ENCODE measurements at regions not wholly inside any gene's neighbourhood (a gene's known extent, or its start where the extent isn't known, plus 50 kb on each side); places are given as distances from the start of the nearest gene placed in this dataset.

DNA sequence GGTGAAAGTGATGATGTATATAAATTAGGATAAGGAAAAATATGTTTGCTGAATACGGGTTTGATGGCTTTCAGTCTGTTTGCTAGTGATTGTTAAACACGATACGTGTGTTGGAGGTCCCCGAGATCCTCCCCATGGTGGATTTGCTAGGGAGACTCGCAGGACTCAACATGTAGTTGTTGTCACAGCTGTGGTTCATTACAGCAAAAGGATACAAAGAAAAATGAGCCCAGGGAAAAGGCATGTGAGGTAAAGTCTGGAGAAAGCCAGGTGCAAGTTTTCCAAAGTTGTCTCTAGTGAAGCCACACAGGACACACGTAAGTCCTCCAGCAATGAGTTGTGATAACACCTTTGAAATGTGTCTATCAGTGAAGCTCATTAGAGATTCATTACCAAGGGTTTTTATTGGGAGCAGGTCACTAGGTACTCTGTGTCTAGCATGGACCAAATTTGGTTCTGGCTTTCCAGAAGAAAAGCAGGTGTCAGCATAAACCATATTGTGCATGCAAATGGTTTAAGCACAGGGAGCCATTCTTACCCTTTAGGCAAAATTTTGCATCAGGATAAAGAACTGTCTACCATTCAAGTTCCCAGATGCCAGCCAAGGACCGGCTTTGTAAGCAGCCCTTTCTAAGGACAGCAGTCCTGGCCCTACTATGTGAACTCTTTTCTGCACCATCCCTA lies 215.2 kb upstream of the WSCD1 start:
- DNase-seq (ENCODE audit: low read depth in 3 of 3, low spot score in 2 of 3) = no peak

DNA sequence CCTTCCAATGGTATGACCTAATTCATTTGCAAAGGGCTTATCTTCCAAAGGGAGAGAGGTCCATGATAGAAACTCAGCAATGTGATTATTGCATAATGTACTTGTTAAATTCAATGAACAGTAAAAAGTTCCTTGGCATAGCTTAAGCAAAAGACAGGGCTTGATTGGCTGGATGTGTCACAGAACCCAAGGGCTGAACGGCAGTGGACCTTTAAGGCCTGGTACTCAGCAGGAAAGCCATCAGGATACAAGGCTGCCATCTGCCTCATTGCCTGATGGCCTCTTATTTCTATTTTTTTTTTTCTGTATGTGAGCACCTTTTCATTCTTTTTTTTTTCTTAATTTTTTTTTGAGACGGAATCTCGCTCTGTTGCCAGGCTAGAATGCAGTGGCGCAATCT lies 208.9 kb upstream of the WSCD1 start:
- no peak for DNase-seq (ENCODE audit: low read depth in 3 of 3, low spot score in 2 of 3)

DNA sequence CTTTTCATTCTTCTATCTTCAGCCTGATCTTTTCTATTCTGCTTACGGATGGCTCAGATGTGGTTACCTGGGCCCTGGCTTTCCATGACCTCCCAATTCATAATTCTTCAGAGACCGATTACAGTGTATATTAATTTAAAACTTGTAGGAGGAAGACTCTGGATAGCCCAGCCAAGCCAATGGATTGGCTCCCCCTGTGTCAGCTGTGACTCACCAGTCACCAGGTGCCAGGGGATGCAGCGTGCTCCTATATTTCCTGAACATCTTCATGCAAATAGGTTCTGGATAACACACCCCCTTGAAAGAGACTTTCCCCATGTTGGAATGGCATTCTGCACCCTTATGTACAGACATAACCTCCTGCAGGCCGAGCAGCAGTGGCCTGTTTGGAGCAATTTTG lies 208.3 kb upstream of the WSCD1 start:
- DNase-seq (ENCODE audit: low read depth in 3 of 3, low spot score in 2 of 3) = no peak

DNA sequence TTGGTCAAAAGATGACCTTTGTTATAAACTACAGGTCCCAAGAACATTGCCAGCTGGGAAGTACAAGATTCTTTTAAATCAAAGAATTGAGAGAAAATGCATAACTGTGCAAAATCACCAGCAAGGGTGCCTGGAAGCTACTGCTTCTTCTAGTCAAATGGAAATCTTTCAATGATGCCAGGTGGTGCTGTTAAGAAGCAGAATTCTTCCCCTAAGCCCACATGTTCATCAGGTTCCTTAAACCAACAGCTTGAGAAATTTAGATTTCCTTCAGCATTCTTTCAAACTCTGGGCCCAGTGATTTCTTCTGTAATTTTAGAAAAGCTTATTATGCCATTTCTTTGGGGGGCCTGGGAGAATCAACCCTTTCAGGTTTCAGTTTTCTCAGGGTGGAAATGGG lies 207.8 kb upstream of the WSCD1 start:
- DNase-seq (ENCODE audit: low read depth in 3 of 3, low spot score in 2 of 3) = no peak

DNA sequence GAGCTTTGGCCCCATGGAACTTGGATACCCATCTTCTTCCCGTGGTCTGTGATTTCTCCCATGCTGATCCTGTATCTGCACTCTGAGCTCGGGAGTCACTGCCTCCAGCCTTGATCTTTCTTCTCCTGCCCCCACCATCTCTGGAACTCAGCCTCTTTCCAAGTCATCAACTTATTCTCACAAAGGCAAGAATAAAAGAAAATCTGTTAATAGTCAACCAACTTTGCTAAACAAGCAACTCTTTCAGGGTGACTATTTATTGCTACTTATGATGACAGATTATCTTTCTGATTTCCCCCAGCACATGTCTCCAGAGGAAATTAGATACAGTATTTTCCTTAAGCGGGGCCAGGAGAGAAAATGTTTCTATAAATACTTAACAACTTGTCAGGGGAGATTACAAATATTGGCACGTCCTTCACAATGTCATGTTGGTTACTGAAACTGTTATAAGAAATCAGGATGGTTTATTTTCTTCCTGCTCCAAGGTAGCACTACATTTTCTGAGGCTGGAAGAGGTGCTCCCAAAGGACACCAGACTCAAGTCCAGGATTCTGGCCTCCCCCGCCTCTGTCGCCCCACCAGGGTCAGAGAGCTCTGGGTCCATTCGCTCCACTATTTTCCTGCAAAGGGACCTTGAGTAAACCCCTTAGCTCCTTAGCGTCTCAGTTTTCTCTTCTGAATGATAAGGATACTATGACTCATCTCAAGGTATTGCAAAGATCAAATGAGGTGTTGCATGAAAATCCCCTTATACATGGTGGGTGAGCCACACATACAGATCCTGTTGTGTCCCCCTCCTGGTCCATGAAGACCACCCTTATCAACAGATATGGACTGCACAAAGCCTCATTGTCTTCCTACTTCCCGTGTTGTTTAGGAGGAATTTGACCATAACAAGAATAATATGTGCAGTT lies 205.2 kb upstream of the WSCD1 start:
- no peak for DNase-seq (ENCODE audit: low read depth in 3 of 3, low spot score in 2 of 3)

DNA sequence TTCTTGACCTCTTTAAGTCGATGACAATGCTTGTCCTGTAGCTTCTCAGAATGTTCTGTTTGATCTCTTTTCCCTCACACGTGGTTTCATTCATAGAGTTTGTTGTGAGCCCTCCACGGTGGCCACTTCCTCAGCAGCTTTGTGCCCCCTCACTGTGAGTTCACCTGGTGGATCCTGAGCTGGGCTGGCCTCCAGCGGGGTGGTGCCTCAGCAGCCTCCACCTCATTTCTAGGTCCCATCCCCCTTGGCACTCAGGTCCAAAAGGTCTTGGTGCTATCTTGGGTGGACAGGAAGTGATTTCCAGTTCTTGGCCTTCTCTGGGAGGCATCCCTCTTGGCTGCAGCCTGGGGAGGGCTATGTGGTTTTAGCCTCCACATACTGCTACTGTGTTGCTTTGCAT lies 203.2 kb upstream of the WSCD1 start:
- no peak for DNase-seq (ENCODE audit: low read depth in 3 of 3, low spot score in 2 of 3)

DNA sequence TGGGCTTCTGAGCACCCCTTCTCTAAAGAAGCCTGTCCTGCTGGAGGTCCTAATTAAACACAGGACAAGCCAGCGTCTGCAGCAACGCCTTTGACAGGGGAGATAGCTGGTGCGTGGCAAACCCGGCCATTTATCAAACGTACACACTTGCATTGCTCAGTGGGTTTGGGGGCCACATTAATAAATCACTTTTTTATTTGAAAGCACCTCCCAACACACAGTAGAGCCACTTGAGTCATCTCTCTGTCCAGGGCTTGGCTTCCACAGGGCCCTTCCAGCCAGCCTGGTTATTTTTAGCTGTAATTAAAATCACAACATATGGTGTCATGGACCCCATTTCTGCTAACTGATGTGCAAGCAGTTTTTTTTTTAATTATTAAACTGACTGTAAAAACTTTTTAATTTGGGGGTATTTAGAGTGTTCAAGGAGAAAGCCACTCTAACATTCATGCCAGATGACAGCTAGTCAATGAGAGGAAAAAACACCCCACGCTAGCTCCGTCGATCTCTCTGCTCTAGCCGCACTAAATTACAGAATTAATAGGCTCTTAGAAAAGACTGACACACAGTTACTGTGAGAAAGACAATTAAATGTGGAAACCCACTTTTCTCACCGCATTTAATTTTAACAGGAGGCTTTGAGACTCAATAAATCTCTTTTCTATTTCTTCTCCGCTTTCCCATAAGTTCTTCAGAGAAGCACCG lies 201.0 kb upstream of the WSCD1 start:
- no peak for DNase-seq (ENCODE audit: low read depth in 3 of 3, low spot score in 2 of 3)

DNA sequence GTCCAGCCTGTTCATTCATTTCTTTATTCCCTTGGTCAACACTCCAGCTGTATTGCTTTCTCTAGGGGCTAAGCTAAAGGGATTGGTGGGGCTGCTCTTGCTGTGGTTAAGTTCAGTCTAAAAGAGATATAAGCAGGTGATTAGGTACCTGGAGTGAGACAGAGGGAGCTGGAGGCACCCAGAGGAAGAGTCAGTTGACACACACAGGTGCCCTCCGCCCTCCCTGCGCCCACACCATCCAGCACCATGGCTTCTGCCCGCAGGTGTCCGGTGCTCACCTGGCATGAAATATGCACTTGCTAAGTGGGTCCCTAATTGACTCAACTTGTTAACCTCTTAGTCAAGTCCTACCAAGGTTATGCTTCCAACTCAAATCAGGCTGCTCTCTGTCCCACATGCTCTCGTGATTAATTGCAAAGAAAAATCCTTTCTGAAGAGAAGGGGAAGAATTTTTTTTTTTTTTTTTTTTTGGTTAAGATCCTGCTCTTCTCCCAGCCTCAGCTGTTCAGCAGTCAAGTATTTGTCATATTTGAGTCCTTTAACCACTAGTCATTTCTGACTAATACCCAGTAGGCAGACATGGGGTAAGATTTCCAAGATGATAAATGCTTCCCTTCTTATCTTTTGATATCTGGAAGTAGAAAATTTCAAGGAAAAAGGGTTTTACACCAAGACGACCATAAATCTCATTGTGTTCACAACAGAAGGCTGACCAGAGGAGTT lies 199.8 kb upstream of the WSCD1 start:
- no peak for DNase-seq (ENCODE audit: low read depth in 3 of 3, low spot score in 2 of 3)

DNA sequence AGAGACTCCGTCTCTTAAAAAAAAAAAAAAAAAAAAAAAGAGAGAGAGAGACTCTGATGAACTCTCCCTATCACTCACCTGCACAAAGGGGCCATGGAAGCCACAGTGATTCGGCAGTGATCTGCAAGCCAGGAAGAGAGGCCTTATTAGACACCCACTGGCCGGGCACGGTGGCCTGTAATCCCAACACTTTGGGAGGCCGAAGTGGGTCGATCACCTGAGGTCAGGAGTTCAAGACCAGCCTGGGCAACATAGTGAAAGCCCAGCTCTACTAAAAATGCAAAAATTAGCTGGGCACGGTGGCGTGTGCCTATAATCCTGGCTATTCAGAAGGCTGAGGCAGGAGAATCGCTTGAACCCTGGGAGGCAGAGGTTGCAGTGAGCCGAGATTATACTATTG lies 198.5 kb upstream of the WSCD1 start:
- DNase-seq (ENCODE audit: low read depth in 3 of 3, low spot score in 2 of 3) = no peak

DNA sequence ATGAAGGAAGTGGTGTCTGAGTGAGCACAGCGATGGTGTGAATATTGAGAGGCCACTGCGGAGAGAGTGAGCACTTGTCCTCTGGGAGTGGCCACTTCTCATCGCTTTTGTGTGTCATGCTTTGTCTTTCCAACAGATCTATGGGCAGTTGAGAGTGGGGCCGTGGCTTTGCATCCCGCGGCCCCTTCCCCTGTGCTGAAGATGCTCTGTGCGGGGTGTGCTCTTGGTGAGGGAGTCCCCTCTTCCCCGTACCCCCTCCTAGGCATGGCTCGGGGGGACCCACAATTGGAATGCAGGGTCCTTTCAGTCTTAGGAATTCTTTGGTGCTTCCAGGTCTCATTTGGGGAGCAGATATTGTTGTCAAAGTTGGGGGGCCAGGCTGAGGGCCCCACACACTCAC lies 197.3 kb upstream of the WSCD1 start:
- no peak for DNase-seq (ENCODE audit: low read depth in 3 of 3, low spot score in 2 of 3)

DNA sequence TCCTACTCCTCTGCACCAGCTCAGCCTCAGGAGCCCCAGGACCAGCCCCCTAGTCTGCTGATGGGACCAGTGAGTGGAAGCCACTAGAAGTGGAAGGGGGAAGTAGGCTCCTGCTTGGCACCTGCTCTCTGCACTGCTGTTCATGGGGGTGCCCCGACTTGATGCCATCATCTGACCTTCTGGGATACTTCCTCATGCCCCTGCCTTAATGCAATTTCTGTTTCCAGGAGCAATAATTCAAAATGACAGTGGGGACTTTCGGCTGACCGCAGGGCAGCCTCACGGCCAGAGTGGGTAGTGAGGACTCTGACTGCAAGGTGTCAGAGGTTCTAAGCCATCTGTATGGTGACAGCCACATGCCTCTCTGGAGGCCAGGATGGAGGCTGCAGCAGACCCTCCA lies 196.4 kb upstream of the WSCD1 start:
- DNase-seq (ENCODE audit: low read depth in 3 of 3, low spot score in 2 of 3) = no peak

DNA sequence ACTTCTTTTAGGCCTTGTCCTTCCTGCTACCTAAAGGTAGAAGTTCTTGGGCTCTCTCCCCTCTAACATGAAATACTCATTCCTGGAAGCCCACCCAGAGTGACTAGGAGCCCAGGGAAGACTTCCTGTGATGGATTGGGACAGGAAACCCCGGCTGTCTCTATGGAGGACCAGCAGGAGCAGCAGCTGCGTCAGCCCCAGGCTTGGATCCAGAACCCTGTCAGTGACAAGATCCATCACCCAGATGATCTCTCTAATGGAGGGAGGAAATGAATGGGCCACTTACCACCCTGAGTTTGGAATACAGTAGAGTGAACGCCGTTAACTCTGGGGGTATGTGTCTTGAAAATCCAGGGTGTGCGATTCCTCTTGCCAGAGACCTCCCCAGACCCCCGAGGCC lies 195.7 kb upstream of the WSCD1 start:
- no peak for DNase-seq (ENCODE audit: low read depth in 3 of 3, low spot score in 2 of 3)

DNA sequence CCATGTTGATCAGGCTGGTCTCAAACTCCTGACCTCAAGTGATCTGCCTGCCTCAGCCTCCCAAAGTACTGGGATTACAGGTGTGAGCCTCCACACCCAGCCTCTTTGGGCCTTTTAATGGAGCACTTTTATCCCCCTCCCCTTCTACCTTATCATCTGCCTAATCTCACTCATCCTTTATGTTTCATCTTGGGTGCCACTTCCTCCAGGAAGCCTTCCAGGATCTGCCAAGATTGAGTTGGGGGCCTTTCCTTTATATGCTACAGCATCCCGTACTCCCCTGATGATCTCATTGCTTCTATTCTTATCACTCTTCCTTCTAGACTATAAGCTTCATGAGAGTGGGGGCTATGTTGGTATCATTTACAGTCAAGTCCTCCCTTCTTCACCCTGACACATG lies 192.8 kb upstream of the WSCD1 start:
- DNase-seq (ENCODE audit: low read depth in 3 of 3, low spot score in 2 of 3) = no peak

DNA sequence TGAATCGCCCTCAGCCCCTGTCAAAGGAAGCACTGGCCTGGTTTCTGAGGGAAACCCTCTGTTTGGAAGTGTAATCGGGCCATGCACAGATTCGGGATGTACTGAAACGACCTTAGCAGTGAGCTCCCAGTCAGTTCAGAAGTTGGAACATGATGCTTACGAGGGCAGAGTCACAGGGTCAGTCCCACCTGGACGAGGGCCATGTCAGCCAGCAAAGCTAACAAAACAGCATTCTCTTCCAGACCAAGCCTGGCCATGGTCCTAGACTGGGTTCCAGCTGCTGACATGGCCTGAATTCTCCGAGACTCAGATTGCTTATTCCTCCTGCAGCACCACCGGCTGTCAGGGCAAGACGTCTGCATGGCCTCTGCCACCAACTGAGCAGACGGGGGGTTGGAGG lies 192.2 kb upstream of the WSCD1 start:
- no peak for DNase-seq (ENCODE audit: low read depth in 3 of 3, low spot score in 2 of 3)

DNA sequence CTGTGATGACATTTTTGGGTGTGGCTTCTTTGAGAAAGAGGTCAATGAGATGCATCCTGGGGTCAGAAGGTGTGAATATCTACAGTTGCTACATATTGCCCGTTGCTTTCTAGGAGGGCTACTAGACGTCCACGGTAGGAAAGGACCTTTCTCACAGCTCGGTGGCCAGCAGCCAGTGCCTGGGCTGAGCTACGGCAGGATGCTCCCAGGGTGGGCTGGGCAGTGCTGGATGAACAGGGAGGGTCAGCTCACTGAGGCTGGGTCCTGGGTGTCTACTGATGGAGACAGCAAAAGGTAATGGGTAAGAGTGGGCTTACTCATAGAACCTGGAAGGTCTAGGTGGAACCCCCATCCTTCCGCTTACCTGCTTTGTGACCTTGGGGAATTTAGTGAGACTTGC lies 188.3 kb upstream of the WSCD1 start:
- no peak for DNase-seq (ENCODE audit: low read depth in 3 of 3, low spot score in 2 of 3)

DNA sequence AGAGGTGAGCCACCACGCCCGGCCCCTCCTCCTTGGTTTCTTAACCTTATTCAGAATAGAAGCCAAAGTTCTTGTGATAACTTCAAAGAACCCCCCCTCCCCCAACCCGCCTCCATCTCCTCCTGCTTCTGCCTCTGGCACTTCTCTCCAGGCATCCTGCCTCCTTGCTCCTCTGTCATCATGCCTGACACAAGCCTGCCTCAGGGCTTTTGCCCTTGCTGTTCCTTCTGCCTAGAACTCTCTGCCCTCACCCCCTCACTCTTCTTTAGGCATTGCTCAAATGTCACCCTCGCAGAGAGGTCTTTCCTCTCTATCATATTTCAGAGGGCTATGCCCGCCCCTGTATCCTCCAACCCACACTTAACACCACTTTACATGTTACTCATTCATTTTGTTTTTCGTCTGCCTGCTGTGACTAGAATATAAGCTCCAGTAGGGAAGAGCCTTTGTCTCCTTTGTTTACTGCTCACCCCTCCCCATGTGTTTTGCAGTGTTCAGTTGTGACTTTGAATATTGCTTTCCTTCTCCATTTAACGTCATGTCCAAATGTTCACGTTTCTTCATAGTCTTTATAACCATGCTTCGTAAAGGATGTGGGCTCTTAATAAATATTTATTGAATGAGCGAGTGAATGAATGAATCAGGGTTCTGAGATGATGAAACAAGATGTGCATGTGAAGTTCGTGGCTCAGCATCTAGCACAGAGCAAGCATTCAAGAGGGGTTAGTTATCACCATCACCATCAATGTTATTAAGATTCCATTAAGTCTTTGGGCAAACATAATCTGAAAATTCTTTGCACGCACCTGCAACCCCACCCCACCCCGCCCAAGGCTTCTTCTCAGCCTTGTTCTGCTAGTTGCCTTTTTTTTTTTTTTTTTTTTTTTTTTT lies 186.2 kb upstream of the WSCD1 start:
- DNase-seq (ENCODE audit: low read depth in 3 of 3, low spot score in 2 of 3) = no peak

DNA sequence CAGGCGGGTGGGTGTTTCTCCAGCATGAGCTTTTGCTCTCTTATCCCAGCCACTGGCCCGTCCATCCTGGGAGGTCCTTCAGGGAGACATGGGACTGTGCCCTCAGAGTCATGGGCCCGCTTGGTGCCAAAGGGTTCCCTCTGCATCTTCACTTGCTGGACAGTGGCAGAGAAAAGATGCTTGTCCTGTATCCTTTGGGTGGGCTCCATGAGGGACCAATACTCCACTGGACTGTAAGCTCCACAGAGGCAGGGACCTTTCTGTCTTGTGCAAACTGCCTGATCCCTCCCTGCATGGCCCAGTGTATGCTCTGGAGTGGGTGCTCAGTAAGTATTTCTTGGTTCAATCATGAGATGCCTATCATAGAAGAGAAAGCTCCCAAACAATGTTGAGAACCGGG lies 184.8 kb upstream of the WSCD1 start:
- no peak for DNase-seq (ENCODE audit: low read depth in 3 of 3, low spot score in 2 of 3)

DNA sequence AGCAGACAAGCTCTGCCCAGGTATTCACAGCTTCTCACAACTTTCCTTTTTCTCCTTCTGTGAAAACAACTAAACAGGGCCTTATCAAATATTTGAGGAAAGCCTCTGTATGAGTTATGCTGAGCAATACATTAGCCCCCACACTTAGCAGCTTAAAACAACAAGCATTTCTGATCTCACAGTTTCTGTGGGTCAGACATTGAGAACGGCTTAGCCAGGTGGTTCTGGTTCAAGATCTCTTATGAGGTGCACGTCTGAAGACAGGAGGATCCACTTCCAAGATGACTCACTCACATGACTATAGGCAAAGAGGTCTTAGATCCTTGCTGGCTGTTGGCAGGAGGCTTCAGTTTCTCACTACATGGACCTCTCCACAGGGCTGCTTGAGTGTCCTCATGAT lies 181.4 kb upstream of the WSCD1 start:
- DNase-seq (ENCODE audit: low read depth in 3 of 3, low spot score in 2 of 3) = no peak

DNA sequence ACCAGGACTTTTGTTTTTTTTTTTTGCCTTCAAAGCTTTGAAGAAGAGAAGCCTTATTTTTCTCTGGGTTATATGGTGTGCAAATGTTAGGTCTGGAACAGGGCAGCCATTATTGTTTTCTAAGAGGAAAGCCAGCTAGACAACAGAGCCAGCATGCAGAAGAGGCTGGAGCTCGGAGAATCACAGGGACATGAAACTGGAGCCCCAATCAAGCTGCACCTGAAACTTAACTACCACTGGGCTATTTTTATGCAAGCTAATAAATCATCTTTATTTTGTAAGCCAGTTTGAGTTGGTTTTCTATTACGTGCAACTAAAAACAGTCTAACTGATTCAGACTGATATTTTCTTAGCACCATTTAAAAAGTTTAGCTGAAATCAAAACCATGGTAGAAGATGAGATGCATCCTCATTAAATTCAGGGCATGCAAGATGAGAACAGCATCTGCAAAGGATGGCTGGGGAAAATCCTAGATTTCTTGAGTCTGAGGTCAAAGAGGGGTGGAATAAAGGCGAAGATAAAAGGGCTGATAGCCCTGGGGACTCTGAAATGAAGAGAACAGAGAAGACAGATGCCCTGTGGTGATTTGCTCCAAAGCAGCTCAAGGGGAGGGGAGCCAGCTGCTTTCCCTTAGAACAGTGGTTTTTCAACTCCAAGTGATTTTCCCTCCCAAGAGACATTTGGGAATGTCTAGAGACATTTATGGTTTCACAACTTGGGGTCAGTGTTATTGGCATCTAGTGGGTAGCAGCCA lies 177.1 kb upstream of the WSCD1 start:
- DNase-seq (ENCODE audit: low read depth in 3 of 3, low spot score in 2 of 3) = no peak
